GM08714 (cell line): ENCODE measurements at regions not wholly inside any gene's neighbourhood (a gene's known extent, or its start where the extent isn't known, plus 50 kb on each side); places are given as distances from the start of the nearest gene placed in this dataset.

Experiments
- H3K4me3 ChIP-seq: fragments of 200-500 bp; sonication (Bioruptor generic); 2 replicates; pipeline ENCODE4 v1.5.1; 2014; ENCODE audit warnings: mild to moderate bottlenecking, low read length, inconsistent platforms
- ZNF274 ChIP-seq: IDR thresholded peaks from 2 replicates; pipeline ENCODE4 v1.6.1; 2012; ENCODE audit warnings: mild to moderate bottlenecking, low read depth, low read length

GRCh38 chr1:201649761-201650622 lies 111.1 kb downstream of the NAV1 start:
- no peak for TF ChIP-seq ZNF274
- H3K4me3 ChIP-seq, result no peak overlapping the region

- H3K4me3 ChIP-seq, result no peak overlapping the region
- no peak for TF ChIP-seq ZNF274
These were observed 111.7 kb downstream of the NAV1 start for GRCh38 chr1:201650623-201650933.

GRCh38 chr1:201652181-201652580 lies 113.3 kb downstream of the NAV1 start:
- H3K4me3 ChIP-seq, result no peak overlapping the region
- TF ChIP-seq ZNF274, result no peak

GRCh38 chr1:201653233-201653632 lies 114.3 kb downstream of the NAV1 start:
- no peak overlapping the region for H3K4me3 ChIP-seq
- no peak for TF ChIP-seq ZNF274

GRCh38 chr1:201653883-201654282 lies 115.0 kb downstream of the NAV1 start:
- no peak overlapping the region for H3K4me3 ChIP-seq
- TF ChIP-seq ZNF274, result no peak

GRCh38 chr1:201655243-201655642 lies 116.3 kb downstream of the NAV1 start:
- TF ChIP-seq ZNF274, result no peak
- no peak overlapping the region for H3K4me3 ChIP-seq

GRCh38 chr1:201655910-201656309 lies 117.0 kb downstream of the NAV1 start:
- no peak overlapping the region for H3K4me3 ChIP-seq
- TF ChIP-seq ZNF274, result no peak

- TF ChIP-seq ZNF274, result no peak
- H3K4me3 ChIP-seq, result no peak overlapping the region
These were observed 117.5 kb downstream of the NAV1 start for GRCh38 chr1:201656311-201657032.

- H3K4me3 ChIP-seq, result no peak overlapping the region
These were observed 120.6 kb downstream of the NAV1 start for GRCh38 chr1:201659572-201659971.

GRCh38 chr1:201660931-201661822 lies 122.2 kb downstream of the NAV1 start:
- H3K4me3 ChIP-seq, result no peak overlapping the region
- TF ChIP-seq ZNF274, result no peak

More at GRCh38 chr1:201659572-201659971, 120.6 kb downstream of the NAV1 start:
- no peak for TF ChIP-seq ZNF274

GRCh38 chr1:201661823-201662359 lies 123.0 kb downstream of the NAV1 start:
- no peak overlapping the region for H3K4me3 ChIP-seq
- TF ChIP-seq ZNF274, result no peak

GRCh38 chr1:201662646-201663045 lies 123.7 kb downstream of the NAV1 start:
- no peak for TF ChIP-seq ZNF274
- H3K4me3 ChIP-seq, result no peak overlapping the region

GRCh38 chr1:201663491-201664113 lies 124.7 kb downstream of the NAV1 start:
- no peak for TF ChIP-seq ZNF274
- H3K4me3 ChIP-seq, result no peak overlapping the region

GRCh38 chr1:201665036-201665435 lies 126.1 kb downstream of the NAV1 start:
- no peak for TF ChIP-seq ZNF274
- H3K4me3 ChIP-seq, result no peak overlapping the region
